Spleen (tissue), 11 donors: ENCODE measurements at regions not wholly inside any gene's neighbourhood (a gene's known extent, or its start where the extent isn't known, plus 50 kb on each side); places are given as distances from the start of the nearest gene placed in this dataset.
"Not testable (repeated sequence)": the region's sequence is repeated elsewhere in the genome, so short reads cannot be mapped to it uniquely, and the experiment has no call there.

Source experiments
- DNase-seq: peaks from one replicate; pipeline ENCODE4 v3.0.0-alpha.2; 2020
- H3K27ac ChIP-seq, 8 donors: fragments of 200-600 bp; sonication (generic) in 7 of 8; 1 replicate in 4 of 8; 2 replicates in 4 of 8; pipeline versions ENCODE4 v1.5.0 to v1.8.0; 2016 to 2021; ENCODE audit warnings: inconsistent platforms in 4 of 8, mild to moderate bottlenecking in 4 of 8, moderate library complexity in 1 of 8
- H3K27me3 ChIP-seq, 7 donors: fragments of 200-600 bp; sonication (generic) in 6 of 7; replicated peaks in 1 of 7; 1 replicate in 4 of 7; 2 replicates in 3 of 7; pipeline versions ENCODE4 v1.5.0 to v1.8.0; 2016 to 2021; ENCODE audit warnings: inconsistent platforms in 3 of 7, mild to moderate bottlenecking in 1 of 7
- H3K36me3 ChIP-seq, 6 donors: fragments of 200-600 bp; sonication (generic) in 5 of 6; 1 replicate in 4 of 6; 2 replicates in 2 of 6; pipeline versions ENCODE4 v1.5.0 to v1.8.0; 2016 to 2021; ENCODE audit warnings: inconsistent platforms in 2 of 6
- H3K4me1 ChIP-seq, 6 donors: fragments of 200-600 bp; sonication (generic) in 5 of 6; 1 replicate in 3 of 6; 2 replicates in 3 of 6; pipeline versions ENCODE4 v1.5.0 to v1.8.0; 2016 to 2021; ENCODE audit warnings: inconsistent platforms in 3 of 6
- H3K4me3 ChIP-seq, 8 donors: fragments of 200-600 bp; sonication (generic) in 7 of 8; 1 replicate in 4 of 8; 2 replicates in 4 of 8; pipeline versions ENCODE4 v1.5.0 to v1.8.0; 2016 to 2021; ENCODE audit warnings: inconsistent platforms in 4 of 8, mild to moderate bottlenecking in 4 of 8, moderate library complexity in 2 of 8
- H3K9me3 ChIP-seq, 8 donors: fragments of 200-600 bp; sonication (generic) in 7 of 8; 1 replicate in 4 of 8; 2 replicates in 4 of 8; pipeline versions ENCODE4 v1.5.0 to v1.8.0; 2016 to 2021; ENCODE audit warnings: inconsistent platforms in 4 of 8
- CTCF ChIP-seq, 11 experiments: fragments of 200-600 bp in 7 of 11; fragments of 450-650 bp in 4 of 11; sonication (generic) in 4 of 11; IDR thresholded peaks in 8 of 11; conservative IDR thresholded peaks in 3 of 11; 1 replicate in 7 of 11; 2 replicates in 4 of 11; pipeline versions ENCODE4 v1.4.0 to v1.8.0; 2016 to 2021; ENCODE audit warnings: antibody characterized with exemption in 11 of 11, inconsistent platforms in 4 of 11, mild to moderate bottlenecking in 1 of 11
- POLR2A ChIP-seq, 3 donors: fragments of 450-650 bp; IDR thresholded peaks; one replicate each; pipeline ENCODE4 v1.5.1; 2017; ENCODE audit warnings: antibody characterized with exemption in 3 of 3, mild to moderate bottlenecking in 1 of 3
- POLR2AphosphoS5 ChIP-seq, 3 donors: sonication (generic); formaldehyde crosslinking; IDR thresholded peaks; one replicate each; pipeline ENCODE4 v1.5.1; 2017; ENCODE audit warnings: antibody characterized with exemption in 3 of 3
- WGBS, 5 donors: extraction: QIAGEN DNeasy Blood & Tissue Kit in 3 of 5; methylation state at CpG; one replicate each; pipeline versions ENCODE4 v1.1.5 to v1.1.7; 2013 to 2018; 5-methylcytosine and 5-hydroxymethylcytosine counted together
- intact Hi-C: fragments of 100-400 bp; cut with DNase I; formaldehyde crosslinking; loops from one replicate; pipeline ENCODE4 v1.15.0; 2023; ENCODE audit warnings: low total_unique reads
- donor health status: healthy with polysubstance abuse.
- donor health status: DM: no; HTN: no; CAD: no; lungs with moderate emphysema.
- donor health status: DM: no; HTN: no; CAD: no.
- donor health status: Bipolar disorder and iron deficiency.
- donor health status: healthy.
- donor health status: DM: no; HTN: no; CAD: no.
- donor health status: DM: yes; HTN: yes; CAD: no.

- Histone ChIP-seq H3K9me3 (no peaks in the 10 kb centered on the region), H3K4me1 (no peaks in the 10 kb centered on the region), H3K27me3 (peaks cover 0 to 33% (median 13%) of the 10 kb centered on the region in 7 donors), H3K27ac (no peak overlapping the region), H3K4me3 (peak overlapping the region in 1 of 8 donors; percentile 1), H3K36me3 (no peaks in the 10 kb centered on the region)
- 80 to 87% (median 83%) methylated on average over 8 of the region's 8 CpGs for WGBS, 5 donors
- intact Hi-C loops, result no loop called here
- DNase-seq, result no peak
- TF ChIP-seq CTCF (IDR thresholded peaks at IDR 0.05 in 8 of 11, conservative IDR thresholded peaks at IDR 0.05 in 3 of 11) (no peak), POLR2AphosphoS5 (IDR thresholded peaks at IDR 0.05) (no peak), POLR2A (IDR thresholded peaks at IDR 0.05) (no peak)
These were observed 63.8 kb upstream of the GJB6 start for GRCh38 chr13:20295956-20296355.

- Histone ChIP-seq H3K27me3 (peaks cover 0 to 18% (median 2%) of the 10 kb centered on the region in 7 donors), H3K4me3 (no peak overlapping the region), H3K9me3 (no peaks in the 10 kb centered on the region), H3K36me3 (no peaks in the 10 kb centered on the region), H3K27ac (no peak overlapping the region), H3K4me1 (no peaks in the 10 kb centered on the region)
- WGBS, 5 donors, result 51 to 67% (median 60%) methylated on average over 3 of the region's 3 CpGs
- TF ChIP-seq POLR2AphosphoS5 (IDR thresholded peaks at IDR 0.05), result no peak
- no peak for TF ChIP-seq POLR2A (IDR thresholded peaks at IDR 0.05)
- TF ChIP-seq CTCF (IDR thresholded peaks at IDR 0.05 in 8 of 11, conservative IDR thresholded peaks at IDR 0.05 in 3 of 11), result no peak
- intact Hi-C loops, result no loop called here
- no peak for DNase-seq
These were observed 62.4 kb upstream of the GJB6 start for GRCh38 chr13:20294497-20294896.

- H3K27ac ChIP-seq, H3K36me3 ChIP-seq, intact Hi-C loops, H3K4me3 ChIP-seq, H3K4me1 ChIP-seq, DNase-seq: not testable (repeated sequence)
- Histone ChIP-seq H3K27me3 (peaks cover 0 to 13% (median 0%) of the 10 kb centered on the region in 7 donors), H3K9me3 (peaks cover 0 to 15% (median 0%) of the 10 kb centered on the region in 8 donors)
- 92 to 98% (median 96%) methylated on average over 23 to 30 of the region's 30 CpGs for WGBS, 5 donors
These were observed 60.2 kb upstream of the GJB6 start for GRCh38 chr13:20292301-20292700.

GRCh38 chr13:20291675-20292074 lies 59.6 kb upstream of the GJB6 start:
- no peak for DNase-seq
- intact Hi-C loops, result no loop called here
- Histone ChIP-seq H3K4me3 (no peak overlapping the region), H3K4me1 (no peaks in the 10 kb centered on the region), H3K9me3 (peaks cover 0 to 21% (median 3%) of the 10 kb centered on the region in 8 donors), H3K27me3 (peaks cover 0 to 13% (median 0%) of the 10 kb centered on the region in 7 donors), H3K36me3 (no peaks in the 10 kb centered on the region), H3K27ac (no peak overlapping the region)
- TF ChIP-seq POLR2AphosphoS5 (IDR thresholded peaks at IDR 0.05) (no peak), CTCF (IDR thresholded peaks at IDR 0.05 in 8 of 11, conservative IDR thresholded peaks at IDR 0.05 in 3 of 11) (no peak), POLR2A (IDR thresholded peaks at IDR 0.05) (no peak)
- 62 to 85% (median 75%) methylated on average over 5 of the region's 5 CpGs for WGBS, 5 donors

GRCh38 chr13:20291037-20291436 lies 58.9 kb upstream of the GJB6 start:
- Histone ChIP-seq H3K27me3 (peaks cover 0 to 7% (median 0%) of the 10 kb centered on the region in 7 donors), H3K27ac (no peak overlapping the region), H3K9me3 (peaks cover 2 to 27% (median 10%) of the 10 kb centered on the region in 8 donors), H3K4me3 (no peak overlapping the region), H3K36me3 (no peaks in the 10 kb centered on the region), H3K4me1 (no peaks in the 10 kb centered on the region)
- no peak for DNase-seq
- TF ChIP-seq POLR2AphosphoS5 (IDR thresholded peaks at IDR 0.05) (no peak), POLR2A (IDR thresholded peaks at IDR 0.05) (no peak), CTCF (IDR thresholded peaks at IDR 0.05 in 8 of 11, conservative IDR thresholded peaks at IDR 0.05 in 3 of 11) (no peak)
- intact Hi-C loops, result no loop called here
- WGBS, 5 donors, result 57 to 74% (median 72%) methylated on average over 6 to 7 of the region's 7 CpGs
